ENCODE measurements at regions not wholly inside any gene's neighbourhood (a gene's known extent, or its start where the extent isn't known, plus 50 kb on each side); places are given as distances from the start of the nearest gene placed in this dataset.
"Not testable (repeated sequence)": the region's sequence is repeated elsewhere in the genome, so short reads cannot be mapped to it uniquely, and the experiment has no call there.

GRCh38 chr1:60606921-60607320 lies 475.4 kb upstream of the NFIA start:
- not testable (repeated sequence) for TF ChIP-seq CTCF, POLR2A (IDR thresholded peaks at IDR 0.05)

Measured in thyroid gland (tissue), 4 donors.